Stimulated activated memory B cell treated with anti-CD40 and anti-IgM and Interleukin-4, amounts not matched to agents 10 μg/mL and 1 μg/mL and 100 μg/mL, for 72 hours (primary cell): ENCODE measurements at regions not wholly inside any gene's neighbourhood (a gene's known extent, or its start where the extent isn't known, plus 50 kb on each side); places are given as distances from the start of the nearest gene placed in this dataset.
"Not testable (repeated sequence)": the region's sequence is repeated elsewhere in the genome, so short reads cannot be mapped to it uniquely, and the experiment has no call there.

Experiments
- ATAC-seq: fragments of 150-1000 bp; cut with Tn5 transposase; 2 replicates; pipeline ENCODE4 v1.10.0; 2021
- H3K27ac Mint-ChIP-seq: one replicate; pipeline ENCODE4 v1.8.0; 2022; ENCODE audit warnings: mild to moderate bottlenecking, mixed read lengths
- H3K27me3 Mint-ChIP-seq: one replicate; pipeline ENCODE4 v1.8.0; 2022; ENCODE audit warnings: mixed read lengths
- H3K36me3 Mint-ChIP-seq: one replicate; pipeline ENCODE4 v1.8.0; 2022; ENCODE audit warnings: mixed read lengths
- H3K4me1 Mint-ChIP-seq: one replicate; pipeline ENCODE4 v1.8.0; 2022; ENCODE audit warnings: mixed read lengths
- H3K4me3 Mint-ChIP-seq: one replicate; pipeline ENCODE4 v1.8.0; 2022; ENCODE audit warnings: mild to moderate bottlenecking, moderate library complexity, mixed read lengths
- H3K9me3 Mint-ChIP-seq: one replicate; pipeline ENCODE4 v1.8.0; 2022; ENCODE audit warnings: mixed read lengths

GRCh38 chr10:131537281-131537680, 225.8 kb upstream of the TCERG1L start:
- H3K9me3 Mint-ChIP-seq = peaks cover 5% of the 10 kb centered on the region
- no peaks in the 10 kb centered on the region for H3K36me3 Mint-ChIP-seq
- no peak overlapping the region for H3K27ac Mint-ChIP-seq
- no peak for ATAC-seq
- no peak overlapping the region for H3K4me3 Mint-ChIP-seq
- H3K27me3 Mint-ChIP-seq = no peaks in the 10 kb centered on the region
- no peaks in the 10 kb centered on the region for H3K4me1 Mint-ChIP-seq

GRCh38 chr10:131544495-131544894, 233.0 kb upstream of the TCERG1L start:
- Mint-ChIP-seq H3K4me3 (no peak overlapping the region), H3K9me3 (peaks cover 5% of the 10 kb centered on the region), H3K4me1 (no peaks in the 10 kb centered on the region), H3K27ac (no peak overlapping the region), H3K36me3 (no peaks in the 10 kb centered on the region), H3K27me3 (peaks cover 8% of the 10 kb centered on the region)
- ATAC-seq = no peak

- Mint-ChIP-seq H3K27ac (no peak overlapping the region), H3K4me3 (no peak overlapping the region), H3K4me1 (no peaks in the 10 kb centered on the region), H3K36me3 (no peaks in the 10 kb centered on the region), H3K9me3 (peaks cover 2% of the 10 kb centered on the region), H3K27me3 (peaks cover 8% of the 10 kb centered on the region)
- ATAC-seq = peak; percentile 5
These were observed 234.7 kb upstream of the TCERG1L start for GRCh38 chr10:131546086-131546810.

GRCh38 chr10:131547129-131547799, 235.7 kb upstream of the TCERG1L start:
- Mint-ChIP-seq H3K4me1 (no peaks in the 10 kb centered on the region), H3K36me3 (no peaks in the 10 kb centered on the region), H3K27me3 (peaks cover 8% of the 10 kb centered on the region), H3K9me3 (peaks cover under 1% of the 10 kb centered on the region), H3K4me3 (no peak overlapping the region), H3K27ac (no peak overlapping the region)
- ATAC-seq = peak; percentile 38

- Mint-ChIP-seq H3K27me3 (peaks cover 8% of the 10 kb centered on the region), H3K9me3 (no peaks in the 10 kb centered on the region), H3K36me3 (no peaks in the 10 kb centered on the region), H3K4me1 (no peaks in the 10 kb centered on the region), H3K27ac (no peak overlapping the region), H3K4me3 (no peak overlapping the region)
- no peak for ATAC-seq
These were observed 236.7 kb upstream of the TCERG1L start for GRCh38 chr10:131548176-131548575.

- ATAC-seq = no peak
- Mint-ChIP-seq H3K4me1 (no peaks in the 10 kb centered on the region), H3K9me3 (no peaks in the 10 kb centered on the region), H3K36me3 (no peaks in the 10 kb centered on the region), H3K4me3 (no peak overlapping the region), H3K27me3 (peaks cover 8% of the 10 kb centered on the region), H3K27ac (no peak overlapping the region)
These were observed 237.6 kb upstream of the TCERG1L start for GRCh38 chr10:131549116-131549515.

- H3K4me1 Mint-ChIP-seq = no peaks in the 10 kb centered on the region
- no peaks in the 10 kb centered on the region for H3K36me3 Mint-ChIP-seq
- no peak overlapping the region for H3K4me3 Mint-ChIP-seq
- no peaks in the 10 kb centered on the region for H3K27me3 Mint-ChIP-seq
- ATAC-seq = no peak
- no peak overlapping the region for H3K27ac Mint-ChIP-seq
- H3K9me3 Mint-ChIP-seq = no peaks in the 10 kb centered on the region
These were observed 241.6 kb upstream of the TCERG1L start for GRCh38 chr10:131553121-131553520.

- Mint-ChIP-seq H3K36me3 (no peaks in the 10 kb centered on the region), H3K27ac (no peak overlapping the region), H3K4me1 (no peaks in the 10 kb centered on the region), H3K9me3 (no peaks in the 10 kb centered on the region), H3K4me3 (no peak overlapping the region), H3K27me3 (no peaks in the 10 kb centered on the region)
- ATAC-seq = no peak
These were observed 242.1 kb upstream of the TCERG1L start for GRCh38 chr10:131553581-131553980.

- no peaks in the 10 kb centered on the region for H3K36me3 Mint-ChIP-seq
- H3K9me3 Mint-ChIP-seq = no peaks in the 10 kb centered on the region
- H3K27ac Mint-ChIP-seq = no peak overlapping the region
- ATAC-seq = no peak
- no peaks in the 10 kb centered on the region for H3K27me3 Mint-ChIP-seq
- no peaks in the 10 kb centered on the region for H3K4me1 Mint-ChIP-seq
- no peak overlapping the region for H3K4me3 Mint-ChIP-seq
These were observed 243.3 kb upstream of the TCERG1L start for GRCh38 chr10:131554821-131555220.

- Mint-ChIP-seq H3K36me3 (no peaks in the 10 kb centered on the region), H3K4me1 (no peaks in the 10 kb centered on the region), H3K4me3 (no peak overlapping the region), H3K27ac (no peak overlapping the region), H3K9me3 (no peaks in the 10 kb centered on the region), H3K27me3 (no peaks in the 10 kb centered on the region)
- ATAC-seq = no peak
These were observed 243.9 kb upstream of the TCERG1L start for GRCh38 chr10:131555406-131555805.

GRCh38 chr10:131556061-131556896, 244.8 kb upstream of the TCERG1L start:
- H3K9me3 Mint-ChIP-seq = no peaks in the 10 kb centered on the region
- H3K4me1 Mint-ChIP-seq = no peaks in the 10 kb centered on the region
- H3K27ac Mint-ChIP-seq = no peak overlapping the region
- no peaks in the 10 kb centered on the region for H3K36me3 Mint-ChIP-seq
- no peak overlapping the region for H3K4me3 Mint-ChIP-seq
- H3K27me3 Mint-ChIP-seq = peaks cover 7% of the 10 kb centered on the region
- ATAC-seq = peak; percentile 19

- H3K4me3 Mint-ChIP-seq = no peak overlapping the region
These were observed 245.5 kb upstream of the TCERG1L start for GRCh38 chr10:131556897-131557495.

GRCh38 chr10:131557956-131558355, 246.4 kb upstream of the TCERG1L start:
- H3K4me3 Mint-ChIP-seq, ATAC-seq, H3K27ac Mint-ChIP-seq, H3K9me3 Mint-ChIP-seq, H3K36me3 Mint-ChIP-seq, H3K4me1 Mint-ChIP-seq: not testable (repeated sequence)
- H3K27me3 Mint-ChIP-seq = peaks cover 10% of the 10 kb centered on the region

More at GRCh38 chr10:131556897-131557495, 245.5 kb upstream of the TCERG1L start:
- H3K9me3 Mint-ChIP-seq = no peaks in the 10 kb centered on the region
- H3K27me3 Mint-ChIP-seq = peaks cover 10% of the 10 kb centered on the region
- no peak overlapping the region for H3K27ac Mint-ChIP-seq
- no peaks in the 10 kb centered on the region for H3K36me3 Mint-ChIP-seq
- no peaks in the 10 kb centered on the region for H3K4me1 Mint-ChIP-seq
- ATAC-seq = no peak

GRCh38 chr10:131559450-131559911, 248.0 kb upstream of the TCERG1L start:
- no peaks in the 10 kb centered on the region for H3K9me3 Mint-ChIP-seq
- ATAC-seq = peak; percentile 37
- no peaks in the 10 kb centered on the region for H3K36me3 Mint-ChIP-seq
- no peaks in the 10 kb centered on the region for H3K4me1 Mint-ChIP-seq
- peaks cover 10% of the 10 kb centered on the region for H3K27me3 Mint-ChIP-seq
- H3K27ac Mint-ChIP-seq = no peak overlapping the region
- H3K4me3 Mint-ChIP-seq = no peak overlapping the region

GRCh38 chr10:131560166-131560565, 248.6 kb upstream of the TCERG1L start:
- H3K27ac Mint-ChIP-seq = no peak overlapping the region
- no peak for ATAC-seq
- peaks cover 10% of the 10 kb centered on the region for H3K27me3 Mint-ChIP-seq
- H3K36me3 Mint-ChIP-seq = no peaks in the 10 kb centered on the region
- H3K4me1 Mint-ChIP-seq = no peaks in the 10 kb centered on the region
- no peak overlapping the region for H3K4me3 Mint-ChIP-seq
- H3K9me3 Mint-ChIP-seq = peaks cover 5% of the 10 kb centered on the region
